PC-3 (cell line): ENCODE measurements at regions not wholly inside any gene's neighbourhood (a gene's known extent, or its start where the extent isn't known, plus 50 kb on each side); places are given as distances from the start of the nearest gene placed in this dataset.

Source experiments
- ATAC-seq: fragments of 200-7000 bp; cut with Tn5 transposase; 2 replicates; pipeline ENCODE4 v1.9.1; 2020; ENCODE audit warnings: mild to moderate bottlenecking, moderate library complexity
- BruUV-seq: library from RNA; stranded (reverse); fragments of 400-500 nt; replicated peaks from 2 replicates; lab custom pipeline; 2021; lab: Mats Ljungman, UMichigan
- CTCF ChIA-PET: fragments of 300-600 bp; sonication (Branson Sonifier 250); formaldehyde crosslinking; loops from one replicate; lab custom pipeline; 2022; ENCODE audit warnings: antibody characterized with exemption; lab: Charles Lee
- POLR2A ChIA-PET: fragments of 300-600 bp; sonication (Branson Sonifier 250); formaldehyde crosslinking; loops from one replicate; lab custom pipeline; 2022; ENCODE audit warnings: antibody characterized with exemption; ENCODE audit not compliant: unreplicated experiment; lab: Charles Lee
- DNase-seq: peaks from one replicate; pipeline ENCODE4 v3.0.0-alpha.2; 2015
- H2AFZ ChIP-seq: fragments of 300-600 bp; sonication (generic); 2 replicates; pipeline ENCODE4 v1.6.0; 2016; ENCODE audit warnings: antibody characterized with exemption, low read length
- H3F3A ChIP-seq: fragments of 300-600 bp; sonication (generic); one replicate; pipeline ENCODE4 v1.6.0; 2017; ENCODE audit warnings: antibody characterized with exemption, low read length, control low read depth, mild to moderate bottlenecking; ENCODE audit not compliant: unreplicated experiment
- H3K27ac ChIP-seq: fragments of 300-600 bp; sonication (generic); 2 replicates; pipeline ENCODE4 v1.5.1; 2016; ENCODE audit warnings: mild to moderate bottlenecking, low read length
- H3K27me3 ChIP-seq: fragments of 300-600 bp; sonication (generic); 2 replicates; pipeline ENCODE4 v1.6.1; 2016; ENCODE audit warnings: low read length, mixed read lengths
- H3K36me3 ChIP-seq: fragments of 300-600 bp; sonication (generic); 2 replicates; pipeline ENCODE4 v1.6.1; 2016; ENCODE audit warnings: low read depth, mixed run types, low read length, mixed read lengths
- H3K4me1 ChIP-seq: fragments of 300-600 bp; sonication (generic); 2 replicates; pipeline ENCODE4 v1.5.1; 2016; ENCODE audit warnings: low read length; ENCODE audit not compliant: insufficient read depth
- H3K4me2 ChIP-seq: fragments of 300-600 bp; sonication (generic); 2 replicates; pipeline ENCODE4 v1.6.0; 2016; ENCODE audit warnings: low read length
- H3K4me3 ChIP-seq: fragments of 300-600 bp; sonication (generic); 2 replicates; pipeline ENCODE4 v1.5.1; 2016; ENCODE audit warnings: mild to moderate bottlenecking, low read length, mixed read lengths
- H3K79me2 ChIP-seq: fragments of 300-600 bp; sonication (generic); 2 replicates; pipeline ENCODE4 v1.6.1; 2017; ENCODE audit warnings: low read length, mixed read lengths
- H3K9ac ChIP-seq: fragments of 300-600 bp; sonication (generic); 2 replicates; pipeline ENCODE4 v1.6.0; 2016; ENCODE audit warnings: mild to moderate bottlenecking, low read length
- H3K9me2 ChIP-seq: fragments of 300-600 bp; sonication (generic); replicated peaks from 2 replicates; pipeline ENCODE4 v1.6.1; 2016; ENCODE audit warnings: mixed run types, low read length, mixed read lengths
- H3K9me3 ChIP-seq: fragments of 300-600 bp; sonication (generic); 2 replicates; pipeline ENCODE4 v1.6.1; 2016; ENCODE audit warnings: low read length, mixed read lengths
- H4K20me1 ChIP-seq: fragments of 300-600 bp; sonication (generic); 2 replicates; pipeline ENCODE4 v1.6.1; 2016; ENCODE audit warnings: low read length, mixed read lengths
- EZH2 ChIP-seq: fragments of 300-600 bp; sonication (generic); IDR thresholded peaks from one replicate; pipeline ENCODE4 v1.6.1; 2017; ENCODE audit warnings: antibody characterized with exemption, mild to moderate bottlenecking, low read length; ENCODE audit not compliant: unreplicated experiment
- EZH2phosphoT487 ChIP-seq: fragments of 300-600 bp; sonication (generic); IDR thresholded peaks from 2 replicates; pipeline ENCODE4 v1.6.1; 2018; ENCODE audit warnings: mild to moderate bottlenecking, antibody characterized with exemption, low read length, borderline replicate concordance
- intact Hi-C: fragments of 100-400 bp; cut with micrococcal nuclease; formaldehyde crosslinking; loops from 2 replicates; pipeline ENCODE4 v1.9.0; 2023
- TF ChIP-seq, protein P1 (sequence below): fragments of 300-600 bp; sonication (generic); conservative IDR thresholded peaks from 2 replicates; pipeline ENCODE4 v1.5.1; 2017; ENCODE audit warnings: antibody characterized with exemption, low read depth, mild to moderate bottlenecking, low read length

GRCh38 chr6:14571001-14571400 lies 453.4 kb downstream of the CD83 start:
- no peak overlapping the region for H3K4me2 ChIP-seq
- H3K9me3 ChIP-seq = no peaks in the 10 kb centered on the region
- CTCF ChIA-PET = no interaction called here
- intact Hi-C loops = no loop called here
- no peaks in the 10 kb centered on the region for H3K27me3 ChIP-seq
- POLR2A ChIA-PET = no interaction called here
- H3K79me2 ChIP-seq = no peaks in the 10 kb centered on the region
- TF ChIP-seq EZH2 (no peak), EZH2phosphoT487 (no peak)
- TF ChIP-seq, protein P1, sequence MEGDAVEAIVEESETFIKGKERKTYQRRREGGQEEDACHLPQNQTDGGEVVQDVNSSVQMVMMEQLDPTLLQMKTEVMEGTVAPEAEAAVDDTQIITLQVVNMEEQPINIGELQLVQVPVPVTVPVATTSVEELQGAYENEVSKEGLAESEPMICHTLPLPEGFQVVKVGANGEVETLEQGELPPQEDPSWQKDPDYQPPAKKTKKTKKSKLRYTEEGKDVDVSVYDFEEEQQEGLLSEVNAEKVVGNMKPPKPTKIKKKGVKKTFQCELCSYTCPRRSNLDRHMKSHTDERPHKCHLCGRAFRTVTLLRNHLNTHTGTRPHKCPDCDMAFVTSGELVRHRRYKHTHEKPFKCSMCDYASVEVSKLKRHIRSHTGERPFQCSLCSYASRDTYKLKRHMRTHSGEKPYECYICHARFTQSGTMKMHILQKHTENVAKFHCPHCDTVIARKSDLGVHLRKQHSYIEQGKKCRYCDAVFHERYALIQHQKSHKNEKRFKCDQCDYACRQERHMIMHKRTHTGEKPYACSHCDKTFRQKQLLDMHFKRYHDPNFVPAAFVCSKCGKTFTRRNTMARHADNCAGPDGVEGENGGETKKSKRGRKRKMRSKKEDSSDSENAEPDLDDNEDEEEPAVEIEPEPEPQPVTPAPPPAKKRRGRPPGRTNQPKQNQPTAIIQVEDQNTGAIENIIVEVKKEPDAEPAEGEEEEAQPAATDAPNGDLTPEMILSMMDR = no peak
- H3F3A ChIP-seq = no peaks in the 10 kb centered on the region
- ATAC-seq (no peak), DNase-seq (no peak)
- H3K9me2 ChIP-seq = no peaks in the 10 kb centered on the region
- H3K4me1 ChIP-seq = no peaks in the 10 kb centered on the region
- no peak overlapping the region for H2AFZ ChIP-seq
- H3K27ac ChIP-seq = no peak overlapping the region
- H4K20me1 ChIP-seq = no peaks in the 10 kb centered on the region
- no peak overlapping the region for H3K9ac ChIP-seq
- no peaks in the 10 kb centered on the region for H3K36me3 ChIP-seq
- no peak overlapping the region for H3K4me3 ChIP-seq
- no TSS peak for BruUV-seq

DNA sequence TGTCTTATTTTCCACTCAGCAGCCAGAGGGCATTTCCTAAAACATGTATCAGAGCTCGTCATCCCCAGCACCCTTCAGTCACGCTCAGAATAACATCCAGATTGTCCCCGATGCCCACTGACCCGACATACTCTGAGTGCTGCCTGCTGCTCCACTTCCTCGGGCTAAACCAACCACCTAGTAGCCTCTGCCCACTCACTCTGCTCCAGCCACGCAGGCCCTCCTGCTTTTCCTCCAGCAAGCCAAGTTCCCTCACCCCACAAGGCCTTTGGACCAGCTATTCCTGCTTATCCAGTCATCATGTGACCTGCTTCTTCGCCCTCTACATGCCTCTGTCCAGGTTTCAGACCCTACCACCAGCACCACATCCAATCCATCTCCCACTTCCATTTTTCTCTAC lies 454.2 kb downstream of the CD83 start:
- H2AFZ ChIP-seq = no peak overlapping the region
- no peaks in the 10 kb centered on the region for H3K9me3 ChIP-seq
- BruUV-seq = no TSS peak
- no peaks in the 10 kb centered on the region for H3K4me1 ChIP-seq
- ATAC-seq (no peak), DNase-seq (no peak)
- TF ChIP-seq, protein P1 = no peak
- TF ChIP-seq EZH2 = no peak
- no peak for TF ChIP-seq EZH2phosphoT487
- intact Hi-C loops = no loop called here
- H3K4me2 ChIP-seq = no peak overlapping the region
- H3F3A ChIP-seq = no peaks in the 10 kb centered on the region
- H3K9ac ChIP-seq = no peak overlapping the region
- H3K27me3 ChIP-seq = no peaks in the 10 kb centered on the region
- H3K36me3 ChIP-seq = no peaks in the 10 kb centered on the region
- H3K9me2 ChIP-seq = no peaks in the 10 kb centered on the region
- ChIA-PET CTCF (no interaction called here), POLR2A (no interaction called here)
- no peaks in the 10 kb centered on the region for H4K20me1 ChIP-seq
- no peak overlapping the region for H3K4me3 ChIP-seq
- H3K27ac ChIP-seq = no peak overlapping the region
- no peaks in the 10 kb centered on the region for H3K79me2 ChIP-seq

DNA sequence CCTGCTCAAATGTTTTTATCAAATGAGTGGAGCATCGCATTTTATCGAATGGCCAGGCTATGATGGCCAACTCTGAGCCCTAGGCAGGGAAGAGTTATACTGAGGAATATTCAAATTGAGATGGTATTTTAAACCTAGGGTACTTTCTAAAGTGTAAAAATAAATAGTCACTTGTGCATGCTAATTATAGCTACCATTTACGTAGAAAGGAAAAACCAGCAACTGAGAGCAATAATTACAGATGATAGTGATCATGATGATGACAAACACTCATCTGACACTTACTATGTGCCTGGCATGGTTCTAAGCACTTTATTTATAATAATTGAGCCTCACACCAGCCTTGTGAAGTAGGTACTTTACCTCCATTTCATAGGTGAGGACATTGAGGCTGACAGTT lies 455.7 kb downstream of the CD83 start:
- CTCF ChIA-PET = interaction anchor here (0.7 kb wide), 1 partner anchor 140 kb away, joined by 3 read pairs; no protein-coding TSS in a partner anchor
- intact Hi-C loops = no loop called here

More for the DNA sequence above, 455.7 kb downstream of the CD83 start:
- no peaks in the 10 kb centered on the region for H3K9me2 ChIP-seq
- H3K4me3 ChIP-seq = no peak overlapping the region
- H3K4me1 ChIP-seq = no peaks in the 10 kb centered on the region
- no peak overlapping the region for H2AFZ ChIP-seq
- BruUV-seq = no TSS peak
- no peak overlapping the region for H3K4me2 ChIP-seq
- POLR2A ChIA-PET = no interaction called here
- H3K27me3 ChIP-seq = no peaks in the 10 kb centered on the region
- no peak overlapping the region for H3K27ac ChIP-seq
- TF ChIP-seq EZH2 = no peak
- TF ChIP-seq, protein P1 = no peak
- no peak for TF ChIP-seq EZH2phosphoT487
- H3K36me3 ChIP-seq = no peaks in the 10 kb centered on the region
- no peaks in the 10 kb centered on the region for H3K79me2 ChIP-seq
- H3F3A ChIP-seq = no peaks in the 10 kb centered on the region
- H4K20me1 ChIP-seq = no peaks in the 10 kb centered on the region
- no peak for ATAC-seq
- DNase-seq = no peak
- no peaks in the 10 kb centered on the region for H3K9me3 ChIP-seq
- H3K9ac ChIP-seq = no peak overlapping the region
